ENCODE measurements at regions not wholly inside any gene's neighbourhood (a gene's known extent, or its start where the extent isn't known, plus 50 kb on each side); places are given as distances from the start of the nearest gene placed in this dataset.

DNA sequence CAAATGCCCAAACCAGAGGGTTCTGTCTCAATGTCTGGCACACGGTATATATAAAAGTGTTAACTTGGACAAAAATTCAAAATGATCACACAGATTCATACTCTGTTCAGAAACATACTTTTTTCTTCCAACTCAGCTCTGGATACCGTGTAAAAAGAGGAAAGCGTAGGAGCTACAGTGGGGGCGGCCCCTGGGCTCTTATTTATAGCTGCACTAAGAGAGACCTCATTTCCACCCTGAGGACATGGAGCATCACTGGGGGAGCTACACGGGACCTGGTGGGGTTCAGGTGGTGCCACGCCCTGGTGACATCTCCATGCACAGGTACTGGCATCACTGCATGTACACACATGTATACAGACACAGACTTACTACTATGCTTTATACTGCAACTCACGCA is 185.9 kb upstream of the FOXQ1 start:
- TF ChIP-seq, protein P1, sequence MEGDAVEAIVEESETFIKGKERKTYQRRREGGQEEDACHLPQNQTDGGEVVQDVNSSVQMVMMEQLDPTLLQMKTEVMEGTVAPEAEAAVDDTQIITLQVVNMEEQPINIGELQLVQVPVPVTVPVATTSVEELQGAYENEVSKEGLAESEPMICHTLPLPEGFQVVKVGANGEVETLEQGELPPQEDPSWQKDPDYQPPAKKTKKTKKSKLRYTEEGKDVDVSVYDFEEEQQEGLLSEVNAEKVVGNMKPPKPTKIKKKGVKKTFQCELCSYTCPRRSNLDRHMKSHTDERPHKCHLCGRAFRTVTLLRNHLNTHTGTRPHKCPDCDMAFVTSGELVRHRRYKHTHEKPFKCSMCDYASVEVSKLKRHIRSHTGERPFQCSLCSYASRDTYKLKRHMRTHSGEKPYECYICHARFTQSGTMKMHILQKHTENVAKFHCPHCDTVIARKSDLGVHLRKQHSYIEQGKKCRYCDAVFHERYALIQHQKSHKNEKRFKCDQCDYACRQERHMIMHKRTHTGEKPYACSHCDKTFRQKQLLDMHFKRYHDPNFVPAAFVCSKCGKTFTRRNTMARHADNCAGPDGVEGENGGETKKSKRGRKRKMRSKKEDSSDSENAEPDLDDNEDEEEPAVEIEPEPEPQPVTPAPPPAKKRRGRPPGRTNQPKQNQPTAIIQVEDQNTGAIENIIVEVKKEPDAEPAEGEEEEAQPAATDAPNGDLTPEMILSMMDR (conservative IDR thresholded peaks at IDR 0.05 in 1 of 2, IDR thresholded peaks at IDR 0.05 in 1 of 2; ENCODE audit: low read depth in 1 of 2, low read length in 2 of 2), result no peak
- TF ChIP-seq EZH2 (IDR thresholded peaks at IDR 0.05; ENCODE audit: low read length, missing control alignments), result no peak
